ENCODE measurements at regions not wholly inside any gene's neighbourhood (a gene's known extent, or its start where the extent isn't known, plus 50 kb on each side); places are given as distances from the start of the nearest gene placed in this dataset.
"Not testable (repeated sequence)": the region's sequence is repeated elsewhere in the genome, so short reads cannot be mapped to it uniquely, and the experiment has no call there.

- H3K27ac Mint-ChIP-seq, result no peak overlapping the region
Observed at GRCh38 chr6:150299873-150300485, 68.8 kb upstream of the IYD start.

GRCh38 chr6:150301846-150302519, 66.8 kb upstream of the IYD start:
- peak; percentile 26 for DNase-seq (ENCODE audit: low spot score)
- no peak overlapping the region for H3K4me3 Mint-ChIP-seq
- H3K4me1 Mint-ChIP-seq (ENCODE audit: low read depth), result peaks cover 6% of the 10 kb centered on the region
- no peak overlapping the region for H3K27ac Mint-ChIP-seq
- H3K9me3 Mint-ChIP-seq, result peaks cover 11% of the 10 kb centered on the region
- no peaks in the 10 kb centered on the region for H3K36me3 Mint-ChIP-seq (ENCODE audit: low read depth)
- peaks cover 8% of the 10 kb centered on the region for H3K27me3 Mint-ChIP-seq (ENCODE audit: low read depth)

More at GRCh38 chr6:150299873-150300485, 68.8 kb upstream of the IYD start:
- Mint-ChIP-seq H3K4me3 (no peak overlapping the region), H3K4me1 (ENCODE audit: low read depth) (peaks cover 6% of the 10 kb centered on the region), H3K36me3 (ENCODE audit: low read depth) (no peaks in the 10 kb centered on the region), H3K9me3 (peaks cover 11% of the 10 kb centered on the region), H3K27me3 (ENCODE audit: low read depth) (peaks cover 4% of the 10 kb centered on the region)
- no peak for DNase-seq (ENCODE audit: low spot score)

- DNase-seq (ENCODE audit: low spot score), result no peak
- no peak overlapping the region for H3K27ac Mint-ChIP-seq
- no peak overlapping the region for H3K4me3 Mint-ChIP-seq
- peaks cover 6% of the 10 kb centered on the region for H3K4me1 Mint-ChIP-seq (ENCODE audit: low read depth)
- peaks cover 6% of the 10 kb centered on the region for H3K9me3 Mint-ChIP-seq
- H3K27me3 Mint-ChIP-seq (ENCODE audit: low read depth), result peaks cover 8% of the 10 kb centered on the region
- H3K36me3 Mint-ChIP-seq (ENCODE audit: low read depth), result no peaks in the 10 kb centered on the region
Observed at GRCh38 chr6:150302520-150303176, 66.2 kb upstream of the IYD start.

GRCh38 chr6:150303256-150303655, 65.6 kb upstream of the IYD start:
- no peaks in the 10 kb centered on the region for H3K36me3 Mint-ChIP-seq (ENCODE audit: low read depth)
- H3K4me3 Mint-ChIP-seq, result no peak overlapping the region
- peaks cover 8% of the 10 kb centered on the region for H3K27me3 Mint-ChIP-seq (ENCODE audit: low read depth)
- no peak overlapping the region for H3K27ac Mint-ChIP-seq
- H3K9me3 Mint-ChIP-seq, result no peaks in the 10 kb centered on the region
- H3K4me1 Mint-ChIP-seq (ENCODE audit: low read depth), result peaks cover 6% of the 10 kb centered on the region
- no peak for DNase-seq (ENCODE audit: low spot score)

- DNase-seq (ENCODE audit: low spot score), result no peak
- H3K27me3 Mint-ChIP-seq (ENCODE audit: low read depth), result peaks cover 10% of the 10 kb centered on the region
- H3K4me3 Mint-ChIP-seq, result no peak overlapping the region
- H3K36me3 Mint-ChIP-seq (ENCODE audit: low read depth), result no peaks in the 10 kb centered on the region
- no peak overlapping the region for H3K27ac Mint-ChIP-seq
- peaks cover 6% of the 10 kb centered on the region for H3K4me1 Mint-ChIP-seq (ENCODE audit: low read depth)
- no peaks in the 10 kb centered on the region for H3K9me3 Mint-ChIP-seq
Observed at GRCh38 chr6:150304429-150304828, 64.4 kb upstream of the IYD start.

GRCh38 chr6:150306290-150306689, 62.5 kb upstream of the IYD start:
- Mint-ChIP-seq H3K4me3 (no peak overlapping the region), H3K27me3 (ENCODE audit: low read depth) (peaks cover 6% of the 10 kb centered on the region), H3K27ac (no peak overlapping the region), H3K9me3 (no peaks in the 10 kb centered on the region), H3K4me1 (ENCODE audit: low read depth) (peaks cover 6% of the 10 kb centered on the region), H3K36me3 (ENCODE audit: low read depth) (no peaks in the 10 kb centered on the region)
- no peak for DNase-seq (ENCODE audit: low spot score)

GRCh38 chr6:150307520-150307919, 61.3 kb upstream of the IYD start:
- Mint-ChIP-seq H3K4me3 (no peak overlapping the region), H3K27ac (no peak overlapping the region), H3K9me3 (no peaks in the 10 kb centered on the region), H3K27me3 (ENCODE audit: low read depth) (peaks cover 6% of the 10 kb centered on the region), H3K36me3 (ENCODE audit: low read depth) (no peaks in the 10 kb centered on the region), H3K4me1 (ENCODE audit: low read depth) (no peaks in the 10 kb centered on the region)
- DNase-seq (ENCODE audit: low spot score), result no peak

- Mint-ChIP-seq H3K36me3 (ENCODE audit: low read depth) (no peaks in the 10 kb centered on the region), H3K4me3 (no peak overlapping the region), H3K27me3 (ENCODE audit: low read depth) (peaks cover 10% of the 10 kb centered on the region), H3K4me1 (ENCODE audit: low read depth) (no peaks in the 10 kb centered on the region), H3K9me3 (no peaks in the 10 kb centered on the region), H3K27ac (no peak overlapping the region)
- no peak for DNase-seq (ENCODE audit: low spot score)
Observed at GRCh38 chr6:150308812-150309645, 59.8 kb upstream of the IYD start.

- DNase-seq (ENCODE audit: low spot score), result no peak
- Mint-ChIP-seq H3K27ac (no peak overlapping the region), H3K9me3 (no peaks in the 10 kb centered on the region), H3K27me3 (ENCODE audit: low read depth) (peaks cover 10% of the 10 kb centered on the region), H3K4me3 (no peak overlapping the region), H3K4me1 (ENCODE audit: low read depth) (no peaks in the 10 kb centered on the region), H3K36me3 (ENCODE audit: low read depth) (no peaks in the 10 kb centered on the region)
Observed at GRCh38 chr6:150310539-150310938, 58.3 kb upstream of the IYD start.

- not testable (repeated sequence) for DNase-seq (ENCODE audit: low spot score); H3K4me3 Mint-ChIP-seq; H3K9me3 Mint-ChIP-seq; H3K4me1 Mint-ChIP-seq (ENCODE audit: low read depth); H3K36me3 Mint-ChIP-seq (ENCODE audit: low read depth); H3K27me3 Mint-ChIP-seq (ENCODE audit: low read depth); H3K27ac Mint-ChIP-seq
Observed at GRCh38 chr6:150311149-150311944, 57.5 kb upstream of the IYD start.

GRCh38 chr6:150312395-150312794, 56.4 kb upstream of the IYD start:
- no peaks in the 10 kb centered on the region for H3K4me1 Mint-ChIP-seq (ENCODE audit: low read depth)
- no peak for DNase-seq (ENCODE audit: low spot score)

GRCh38 chr6:150312844-150313584, 55.8 kb upstream of the IYD start:
- Mint-ChIP-seq H3K4me1 (ENCODE audit: low read depth) (no peaks in the 10 kb centered on the region), H3K9me3 (no peaks in the 10 kb centered on the region), H3K4me3 (no peak overlapping the region), H3K27me3 (ENCODE audit: low read depth) (peaks cover 7% of the 10 kb centered on the region), H3K36me3 (ENCODE audit: low read depth) (no peaks in the 10 kb centered on the region), H3K27ac (no peak overlapping the region)
- no peak for DNase-seq (ENCODE audit: low spot score)

More at GRCh38 chr6:150312395-150312794, 56.4 kb upstream of the IYD start:
- no peaks in the 10 kb centered on the region for H3K36me3 Mint-ChIP-seq (ENCODE audit: low read depth)
- H3K9me3 Mint-ChIP-seq, result no peaks in the 10 kb centered on the region
- H3K4me3 Mint-ChIP-seq, result no peak overlapping the region
- H3K27me3 Mint-ChIP-seq (ENCODE audit: low read depth), result peaks cover 7% of the 10 kb centered on the region
- no peak overlapping the region for H3K27ac Mint-ChIP-seq

- no peaks in the 10 kb centered on the region for H3K9me3 Mint-ChIP-seq
- H3K4me1 Mint-ChIP-seq (ENCODE audit: low read depth), result no peaks in the 10 kb centered on the region
- H3K27me3 Mint-ChIP-seq (ENCODE audit: low read depth), result peaks cover 5% of the 10 kb centered on the region
- no peak overlapping the region for H3K27ac Mint-ChIP-seq
- H3K4me3 Mint-ChIP-seq, result no peak overlapping the region
- no peak for DNase-seq (ENCODE audit: low spot score)
- no peaks in the 10 kb centered on the region for H3K36me3 Mint-ChIP-seq (ENCODE audit: low read depth)
Observed at GRCh38 chr6:150313781-150314180, 55.0 kb upstream of the IYD start.

Data from T-helper 2 cell treated with Interferon-gamma antibody and Interleukin-4, amounts not matched to agents 5 μg/mL and 100 μg/mL, for 36 hours (primary cell).